ENCODE measurements at regions not wholly inside any gene's neighbourhood (a gene's known extent, or its start where the extent isn't known, plus 50 kb on each side); places are given as distances from the start of the nearest gene placed in this dataset.
"Not testable (repeated sequence)": the region's sequence is repeated elsewhere in the genome, so short reads cannot be mapped to it uniquely, and the experiment has no call there.

DNA sequence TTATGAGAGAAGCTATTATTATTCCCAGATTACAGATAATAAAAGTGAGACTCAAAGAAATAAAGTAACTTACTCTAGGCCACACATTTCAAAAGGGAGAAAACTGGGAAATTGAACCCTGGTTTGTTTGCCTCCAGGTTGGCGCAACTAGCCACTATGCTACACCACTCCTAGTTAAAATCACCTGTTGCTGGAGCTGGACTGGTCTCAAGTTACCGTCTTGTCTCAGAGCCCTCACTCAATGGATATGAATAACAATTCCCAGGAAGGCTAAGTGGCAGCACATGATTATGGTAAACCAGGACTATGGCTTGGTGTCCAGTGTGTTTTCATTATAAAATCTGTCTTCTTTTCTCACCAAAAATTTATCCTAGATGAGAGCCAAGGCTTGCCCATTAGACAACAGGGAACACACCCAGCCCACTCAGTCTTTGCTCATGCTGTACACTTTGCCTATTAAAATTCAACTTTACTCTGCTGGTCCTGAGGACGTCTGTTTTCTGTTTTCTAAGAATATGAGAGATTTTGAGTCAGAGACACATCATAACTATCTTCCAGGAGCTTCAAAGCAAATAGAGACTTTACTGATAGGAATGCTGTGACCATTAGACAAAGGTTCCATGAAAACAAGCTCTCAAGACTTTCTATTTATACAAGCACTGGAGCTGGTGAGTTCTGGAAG lies 58.1 kb downstream of the ADRB2 start:
- FAIRE-seq (no peak), ATAC-seq (no peak), DNase-seq (ENCODE audit: low read depth in 1 of 2, low spot score in 1 of 2) (no peak)
- H3K4me3 ChIP-seq = no peak overlapping the region
- ChIA-PET POLR2A (no interaction called here), CTCF (interaction anchor here (0.6 kb wide), 1 partner anchor 366 kb away, joined by 3 read pairs; no protein-coding TSS in a partner anchor)
- H3K4me2 ChIP-seq = no peak overlapping the region
- H3K4me1 ChIP-seq = no peaks in the 10 kb centered on the region
- TF ChIP-seq CHD2 (IDR thresholded peaks at IDR 0.05; ENCODE audit: low read length, partially characterized antibody) = no peak
- no peak for TF ChIP-seq SMC3 (IDR thresholded peaks at IDR 0.05)
- no peak overlapping the region for H3K27ac ChIP-seq
- 44% methylated on average over 3 of the region's 3 CpGs for WGBS (ENCODE audit: missing lambda C conversion rate)
- H3K9me3 ChIP-seq = no peaks in the 10 kb centered on the region

DNA sequence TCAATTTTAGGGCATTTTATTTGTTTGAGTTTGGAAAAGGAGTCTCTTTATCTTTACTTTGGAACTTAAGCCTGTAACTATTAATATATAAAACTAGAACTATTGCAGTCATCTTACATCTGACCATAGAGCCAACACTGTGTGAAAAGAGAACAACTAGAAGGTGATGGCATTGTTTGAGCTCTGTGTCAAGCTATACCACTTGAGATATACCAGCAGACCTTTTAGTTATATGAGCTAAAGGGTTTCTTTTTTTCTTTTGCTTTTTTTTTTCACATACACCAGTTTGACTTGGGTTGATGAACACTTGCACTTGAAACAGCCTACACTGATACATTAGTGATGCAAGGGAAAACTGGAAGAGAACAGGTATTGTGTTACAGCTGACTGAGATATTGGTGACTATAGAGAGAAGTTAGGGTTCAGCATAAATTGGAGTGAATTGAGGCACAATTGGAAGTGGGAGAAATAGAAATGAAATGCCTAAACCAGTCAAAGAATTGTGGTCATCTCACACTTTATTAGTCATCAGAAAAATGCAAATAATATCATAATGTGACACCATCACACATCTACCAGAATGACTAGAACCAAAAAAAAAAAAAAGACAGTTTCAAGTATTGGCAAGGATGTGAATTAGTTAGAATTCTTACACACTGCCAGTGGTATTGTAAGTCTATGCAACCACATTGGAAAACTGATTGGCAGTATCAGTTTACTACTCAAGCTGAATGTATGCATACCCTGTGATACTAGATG lies 60.9 kb downstream of the ADRB2 start:
- no peak for FAIRE-seq
- CTCF ChIA-PET = interaction anchor here (0.6 to 1.1 kb wide), 2 partner anchors 18 to 1335 kb away, joined by 3 read pairs; no protein-coding TSS in a partner anchor

DNA sequence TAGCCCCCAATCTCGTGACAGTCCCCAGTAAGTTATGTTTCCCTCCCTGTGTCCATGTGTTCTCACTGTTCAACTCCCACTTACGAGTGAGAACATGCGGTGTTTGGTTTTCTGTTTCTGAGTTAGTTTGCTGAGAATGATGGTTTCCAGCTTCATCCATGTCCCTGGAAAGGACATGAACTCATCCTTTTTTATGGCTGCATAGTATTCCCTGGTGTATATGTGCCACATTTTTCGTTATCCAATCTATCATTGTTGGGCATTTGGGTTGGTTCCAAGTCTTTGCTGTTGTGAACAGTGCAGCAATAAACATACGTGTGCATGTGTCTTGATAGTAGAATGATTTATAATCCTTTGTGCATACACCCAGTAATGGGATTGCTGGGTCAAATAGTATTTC lies 63.5 kb downstream of the ADRB2 start:
- ATAC-seq; FAIRE-seq; H3K4me1 ChIP-seq; H3K4me2 ChIP-seq; POLR2A ChIA-PET; H3K9me3 ChIP-seq; CTCF ChIA-PET; H3K27ac ChIP-seq; DNase-seq (ENCODE audit: low read depth in 1 of 2, low spot score in 1 of 2); H3K4me3 ChIP-seq: not testable (repeated sequence)
- WGBS (ENCODE audit: missing lambda C conversion rate) = 24% methylated on average over 5 of the region's 5 CpGs

More for the DNA sequence above, 60.9 kb downstream of the ADRB2 start:
- no peak for TF ChIP-seq RFX5 (IDR thresholded peaks at IDR 0.05)
- POLR2A ChIA-PET = no interaction called here
- no peak overlapping the region for H3K27ac ChIP-seq
- no peaks in the 10 kb centered on the region for H3K4me1 ChIP-seq
- no peaks in the 10 kb centered on the region for H3K9me3 ChIP-seq
- H3K4me3 ChIP-seq = no peak overlapping the region
- ATAC-seq (no peak), DNase-seq (ENCODE audit: low read depth in 1 of 2, low spot score in 1 of 2) (no peak)
- no peak overlapping the region for H3K4me2 ChIP-seq

DNA sequence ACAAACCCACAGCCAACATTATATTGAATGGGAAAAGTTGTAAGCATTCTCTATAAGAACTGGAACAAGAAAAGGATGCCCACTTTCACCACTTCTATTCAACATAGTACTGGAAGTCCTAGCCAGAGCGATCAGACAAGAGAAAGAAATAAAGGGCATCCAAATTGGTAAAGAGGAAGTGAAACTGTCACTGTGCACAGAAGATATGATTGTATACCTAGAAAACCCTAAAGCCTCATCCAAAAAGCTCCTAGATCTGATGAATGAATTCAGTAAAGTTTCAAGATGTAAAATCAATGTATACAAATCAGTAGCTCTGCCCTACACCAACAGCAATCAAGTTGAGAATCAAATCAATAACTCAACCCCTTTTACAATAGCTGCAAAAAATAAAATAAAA lies 69.0 kb downstream of the ADRB2 start:
- POLR2A ChIA-PET; DNase-seq (ENCODE audit: low read depth in 1 of 2, low spot score in 1 of 2); ATAC-seq; H3K27ac ChIP-seq; H3K4me2 ChIP-seq; H3K4me3 ChIP-seq; H3K9me3 ChIP-seq; FAIRE-seq; H3K4me1 ChIP-seq: not testable (repeated sequence)
- WGBS (ENCODE audit: missing lambda C conversion rate) = 57% methylated on average over 1 of the region's 1 CpG
- CTCF ChIA-PET = interaction anchor here (0.9 to 1.4 kb wide), 2 partner anchors 10 to 140 kb away, joined by 3 read pairs; no protein-coding TSS in a partner anchor

DNA sequence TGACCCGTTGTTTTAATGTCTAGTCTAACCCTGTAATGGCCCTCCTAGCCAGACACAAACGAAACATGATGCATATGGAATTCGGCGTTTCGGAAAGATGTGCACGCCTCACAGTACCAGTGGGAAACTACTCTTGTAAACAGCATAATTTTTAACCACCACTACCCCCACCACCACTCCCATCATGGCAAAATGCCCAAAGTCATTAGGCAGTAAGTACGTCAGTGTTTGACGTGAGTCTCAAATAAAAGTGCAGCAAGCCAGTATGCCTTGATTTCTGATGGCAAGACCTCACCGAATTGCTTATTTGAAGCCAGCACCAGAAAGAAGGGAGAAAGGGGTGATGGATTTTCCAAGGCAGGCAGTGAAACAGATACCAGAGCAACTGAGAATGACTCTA lies 71.4 kb downstream of the ADRB2 start:
- ChIA-PET POLR2A (no interaction called here), CTCF (no interaction called here)
- WGBS (ENCODE audit: missing lambda C conversion rate) = 60% methylated on average over 9 of the region's 9 CpGs
- no peak for DNase-seq (ENCODE audit: low read depth in 1 of 2, low spot score in 1 of 2)
- no peak overlapping the region for H3K27ac ChIP-seq
- H3K9me3 ChIP-seq = no peaks in the 10 kb centered on the region
- no peak for TF ChIP-seq HOXB5 (CRISPR knock-in tag; IDR thresholded peaks at IDR 0.05)
- no peak for TF ChIP-seq RAD21 (conservative IDR thresholded peaks at IDR 0.05 in 1 of 2, IDR thresholded peaks at IDR 0.05 in 1 of 2)
- no peak for TF ChIP-seq TFCP2L1 (CRISPR knock-in tag; IDR thresholded peaks at IDR 0.05)
- no peak for TF ChIP-seq NR3C1 (IDR thresholded peaks at IDR 0.05)
- TF ChIP-seq ZFP36 (IDR thresholded peaks at IDR 0.05; ENCODE audit: borderline replicate concordance, partially characterized antibody) = no peak
- no peak for TF ChIP-seq RCOR1 (IDR thresholded peaks at IDR 0.05; ENCODE audit: low read depth, low read length)
- no peak for TF ChIP-seq POLR2AphosphoS2 (conservative IDR thresholded peaks at IDR 0.05; ENCODE audit: low read length)
- TF ChIP-seq, protein P1, sequence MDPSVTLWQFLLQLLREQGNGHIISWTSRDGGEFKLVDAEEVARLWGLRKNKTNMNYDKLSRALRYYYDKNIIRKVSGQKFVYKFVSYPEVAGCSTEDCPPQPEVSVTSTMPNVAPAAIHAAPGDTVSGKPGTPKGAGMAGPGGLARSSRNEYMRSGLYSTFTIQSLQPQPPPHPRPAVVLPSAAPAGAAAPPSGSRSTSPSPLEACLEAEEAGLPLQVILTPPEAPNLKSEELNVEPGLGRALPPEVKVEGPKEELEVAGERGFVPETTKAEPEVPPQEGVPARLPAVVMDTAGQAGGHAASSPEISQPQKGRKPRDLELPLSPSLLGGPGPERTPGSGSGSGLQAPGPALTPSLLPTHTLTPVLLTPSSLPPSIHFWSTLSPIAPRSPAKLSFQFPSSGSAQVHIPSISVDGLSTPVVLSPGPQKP (IDR thresholded peaks at IDR 0.05; ENCODE audit: low read depth, low read length) = no peak
- TF ChIP-seq RARB (CRISPR knock-in tag; IDR thresholded peaks at IDR 0.05) = no peak
- TF ChIP-seq CBX2 (IDR thresholded peaks at IDR 0.05; ENCODE audit: borderline replicate concordance, low read depth) = no peak
- TF ChIP-seq KDM1A (IDR thresholded peaks at IDR 0.05; ENCODE audit: low read depth) = no peak
- TF ChIP-seq, protein P2, sequence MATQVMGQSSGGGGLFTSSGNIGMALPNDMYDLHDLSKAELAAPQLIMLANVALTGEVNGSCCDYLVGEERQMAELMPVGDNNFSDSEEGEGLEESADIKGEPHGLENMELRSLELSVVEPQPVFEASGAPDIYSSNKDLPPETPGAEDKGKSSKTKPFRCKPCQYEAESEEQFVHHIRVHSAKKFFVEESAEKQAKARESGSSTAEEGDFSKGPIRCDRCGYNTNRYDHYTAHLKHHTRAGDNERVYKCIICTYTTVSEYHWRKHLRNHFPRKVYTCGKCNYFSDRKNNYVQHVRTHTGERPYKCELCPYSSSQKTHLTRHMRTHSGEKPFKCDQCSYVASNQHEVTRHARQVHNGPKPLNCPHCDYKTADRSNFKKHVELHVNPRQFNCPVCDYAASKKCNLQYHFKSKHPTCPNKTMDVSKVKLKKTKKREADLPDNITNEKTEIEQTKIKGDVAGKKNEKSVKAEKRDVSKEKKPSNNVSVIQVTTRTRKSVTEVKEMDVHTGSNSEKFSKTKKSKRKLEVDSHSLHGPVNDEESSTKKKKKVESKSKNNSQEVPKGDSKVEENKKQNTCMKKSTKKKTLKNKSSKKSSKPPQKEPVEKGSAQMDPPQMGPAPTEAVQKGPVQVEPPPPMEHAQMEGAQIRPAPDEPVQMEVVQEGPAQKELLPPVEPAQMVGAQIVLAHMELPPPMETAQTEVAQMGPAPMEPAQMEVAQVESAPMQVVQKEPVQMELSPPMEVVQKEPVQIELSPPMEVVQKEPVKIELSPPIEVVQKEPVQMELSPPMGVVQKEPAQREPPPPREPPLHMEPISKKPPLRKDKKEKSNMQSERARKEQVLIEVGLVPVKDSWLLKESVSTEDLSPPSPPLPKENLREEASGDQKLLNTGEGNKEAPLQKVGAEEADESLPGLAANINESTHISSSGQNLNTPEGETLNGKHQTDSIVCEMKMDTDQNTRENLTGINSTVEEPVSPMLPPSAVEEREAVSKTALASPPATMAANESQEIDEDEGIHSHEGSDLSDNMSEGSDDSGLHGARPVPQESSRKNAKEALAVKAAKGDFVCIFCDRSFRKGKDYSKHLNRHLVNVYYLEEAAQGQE (IDR thresholded peaks at IDR 0.05) = no peak
- TF ChIP-seq HEYL (CRISPR knock-in tag; IDR thresholded peaks at IDR 0.05) = no peak
- no peak for TF ChIP-seq SREBF2 (IDR thresholded peaks at IDR 0.05)
- no peak overlapping the region for H3K4me2 ChIP-seq
- ATAC-seq = no peak
- no peaks in the 10 kb centered on the region for H3K4me1 ChIP-seq
- H3K4me3 ChIP-seq = no peak overlapping the region
- FAIRE-seq = no peak

Data from A549 (cell line).